Fibroblast of peridontal ligament (primary cell): ENCODE measurements at regions not wholly inside any gene's neighbourhood (a gene's known extent, or its start where the extent isn't known, plus 50 kb on each side); places are given as distances from the start of the nearest gene placed in this dataset.

Experiments used
- DNase-seq: peaks from one replicate; pipeline ENCODE4 v3.0.0-alpha.2; 2010; ENCODE audit errors: extremely low read depth

DNA sequence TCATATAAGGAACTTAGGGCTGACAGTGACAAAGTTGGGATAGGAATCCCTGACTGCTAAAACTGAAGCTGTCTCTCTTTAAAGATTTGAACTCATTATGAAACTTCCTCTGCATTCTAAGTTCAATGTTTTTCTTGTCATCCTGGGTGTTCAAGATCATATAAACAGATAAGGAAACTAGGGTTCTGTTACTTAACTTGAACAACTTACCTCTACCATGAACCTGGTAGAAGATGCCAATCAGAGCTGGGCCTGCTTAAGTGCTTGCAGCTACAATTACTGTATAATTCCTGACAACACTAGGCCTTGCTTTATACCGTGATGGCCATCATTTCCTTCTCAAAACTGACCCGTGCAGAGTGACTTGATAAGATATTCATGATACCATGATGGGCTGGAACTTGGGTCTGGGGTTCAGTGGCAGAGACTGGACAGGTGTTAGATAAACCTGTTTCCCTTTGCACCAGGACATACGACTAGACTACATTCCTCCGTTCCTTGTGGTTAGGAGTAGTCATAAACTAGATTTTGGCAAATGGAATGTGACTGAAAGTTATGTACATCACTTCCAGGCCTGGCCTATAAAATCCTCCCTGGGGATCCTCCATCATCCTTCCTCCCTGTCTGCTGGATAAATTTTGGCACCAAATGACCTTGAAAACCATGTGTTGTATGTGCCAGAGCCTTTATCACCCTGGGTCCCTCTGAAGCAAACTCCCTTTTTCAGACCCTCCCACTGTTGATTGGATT, 172.2 kb upstream of the PRICKLE1 start:
- DNase-seq, result no peak

DNA sequence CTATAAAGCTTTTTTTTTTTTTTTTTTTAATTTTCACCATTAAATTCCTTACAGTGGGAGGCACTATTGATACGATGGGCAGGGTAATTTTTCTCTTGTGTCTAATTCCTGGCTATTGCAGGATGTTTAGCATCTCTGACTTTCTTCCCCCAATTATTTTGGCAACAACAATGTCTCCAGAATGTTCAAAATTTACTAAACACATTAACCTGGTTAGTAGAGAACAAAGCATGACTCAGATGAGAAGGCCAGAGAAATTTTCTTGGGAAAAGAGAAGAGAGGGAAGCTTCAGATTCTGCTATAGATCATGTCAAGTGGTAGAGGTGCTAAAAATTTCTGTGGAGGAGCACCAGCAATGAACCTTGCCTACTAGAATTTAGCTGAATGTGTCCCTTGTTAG, 171.5 kb upstream of the PRICKLE1 start:
- DNase-seq, result no peak

DNA sequence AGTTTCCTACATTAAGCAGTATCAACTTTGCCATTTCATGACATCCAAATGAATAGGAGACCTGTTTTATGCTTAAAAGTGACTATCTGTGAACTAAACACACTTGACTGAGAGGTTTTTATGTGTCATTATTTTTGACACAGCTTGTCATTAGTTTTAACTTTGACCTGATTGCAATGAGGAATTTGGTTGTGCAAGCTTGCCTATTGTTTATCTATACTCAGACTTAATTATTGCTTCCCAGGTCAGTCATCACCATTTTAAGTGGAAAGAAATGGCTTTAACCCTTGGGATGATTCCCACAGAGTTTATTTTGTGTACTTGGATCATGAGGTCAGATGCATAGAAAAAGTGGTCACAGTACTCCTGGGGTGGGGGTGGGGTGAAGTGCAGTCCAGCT, 171.0 kb upstream of the PRICKLE1 start:
- DNase-seq, result no peak

DNA sequence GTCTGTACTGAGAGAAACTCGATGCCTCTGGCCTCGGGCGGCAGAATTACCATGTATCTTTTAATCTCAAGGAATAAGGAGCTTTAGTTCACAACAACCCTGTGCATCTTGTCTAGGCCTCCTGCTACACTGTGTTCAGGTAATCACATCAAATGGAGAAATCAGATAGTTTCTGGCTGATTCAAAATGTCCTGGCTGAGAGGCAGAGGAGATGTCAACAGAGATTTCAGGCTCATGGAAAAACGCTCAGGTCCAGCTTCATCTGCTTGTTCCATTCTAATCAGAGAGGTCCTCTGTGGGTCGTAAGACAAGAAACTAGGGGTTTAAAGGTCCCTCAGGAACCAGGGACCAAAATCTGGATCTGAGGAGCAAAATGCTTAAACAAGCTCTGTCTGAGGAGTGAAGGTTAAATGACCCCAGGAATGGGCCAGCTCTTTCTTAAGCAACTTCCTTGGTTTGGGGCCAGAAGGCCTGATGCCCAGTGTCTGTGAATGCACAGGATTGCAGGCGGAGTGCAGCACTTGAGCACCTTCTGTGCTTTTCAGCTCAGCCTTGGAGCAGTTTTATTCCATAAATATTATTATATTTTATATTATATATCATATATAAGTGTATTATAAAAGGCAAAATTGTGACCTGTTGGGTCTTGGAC, 170.2 kb upstream of the PRICKLE1 start:
- peak; percentile 67 for DNase-seq

DNA sequence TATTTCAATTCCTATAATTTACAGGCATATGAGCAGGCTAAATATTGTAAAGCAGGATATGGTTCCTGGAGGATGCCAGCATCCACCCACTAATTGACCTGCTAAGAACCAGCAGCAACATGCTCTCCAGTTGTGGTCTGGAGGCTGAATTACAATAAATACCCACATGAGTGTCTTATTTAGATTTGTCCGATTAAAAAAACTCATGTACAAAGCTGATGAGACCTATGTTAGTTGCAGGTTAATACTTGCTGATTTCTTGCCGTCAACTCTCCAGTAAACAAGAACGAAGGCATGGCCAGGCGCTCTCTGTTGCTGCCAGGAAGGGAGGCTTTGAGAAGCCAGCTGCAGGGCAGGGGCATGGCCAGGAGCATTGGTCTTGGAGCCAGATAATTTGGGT, 169.3 kb upstream of the PRICKLE1 start:
- no peak for DNase-seq

DNA sequence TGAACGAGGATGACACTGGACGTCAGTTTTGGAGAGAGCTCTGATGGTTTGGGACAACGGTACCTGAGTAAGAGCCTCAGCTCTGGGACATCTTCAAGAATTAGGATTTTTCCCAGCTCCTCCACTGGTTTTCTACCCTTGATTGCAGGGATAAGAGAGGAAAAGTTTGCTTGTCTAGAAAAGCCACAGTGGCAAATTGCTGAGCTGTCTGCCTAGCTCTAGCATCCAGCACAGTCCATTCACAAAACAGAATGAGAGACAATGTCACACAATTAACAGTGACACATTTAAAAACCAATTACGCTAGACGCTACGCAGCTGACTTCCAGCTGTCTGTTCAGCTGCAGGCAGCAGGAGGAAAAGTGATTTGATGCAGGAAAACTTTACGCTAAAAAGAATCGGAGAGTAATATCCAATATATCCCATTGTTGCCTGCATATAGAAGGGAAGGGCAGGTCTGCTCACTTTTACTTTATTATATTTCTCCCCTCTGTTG, 168.1 kb upstream of the PRICKLE1 start:
- DNase-seq, result no peak

DNA sequence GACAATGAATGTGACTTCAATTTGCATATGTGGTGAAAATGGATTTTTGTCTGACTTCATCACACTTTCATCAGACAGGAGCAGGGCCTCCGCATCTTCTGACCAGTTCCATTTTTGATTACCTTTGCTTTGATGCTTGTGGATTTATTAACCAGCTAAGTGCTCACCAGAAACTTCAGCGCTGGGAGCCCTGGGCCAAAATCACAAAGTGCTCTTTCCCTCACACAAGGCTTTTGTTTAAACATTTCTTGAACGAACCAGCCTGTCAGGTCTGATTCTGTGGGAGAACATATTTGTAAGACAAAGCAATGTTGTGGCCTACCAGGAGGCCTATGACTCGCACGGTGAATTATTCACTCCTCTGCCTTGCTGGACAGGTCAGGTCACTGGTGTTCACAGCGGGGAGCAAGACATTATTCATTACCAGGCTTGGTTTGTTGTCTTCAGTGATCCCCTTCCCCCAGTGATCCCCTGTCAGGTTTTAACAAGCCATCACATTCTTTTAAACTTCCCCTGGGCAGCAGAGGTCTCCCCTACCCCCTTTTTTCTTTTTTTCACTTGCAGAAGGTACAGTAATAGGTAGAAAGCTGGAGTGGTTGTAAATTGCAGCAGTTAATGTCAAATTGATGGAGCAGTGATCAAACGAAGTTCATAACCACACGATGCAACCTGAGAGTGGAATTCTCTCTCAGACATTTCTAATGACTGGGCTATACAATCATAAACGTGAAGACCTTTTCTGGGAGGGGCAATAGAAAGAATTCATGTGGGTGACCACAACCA, 167.5 kb upstream of the PRICKLE1 start:
- DNase-seq, result peak; percentile 48

DNA sequence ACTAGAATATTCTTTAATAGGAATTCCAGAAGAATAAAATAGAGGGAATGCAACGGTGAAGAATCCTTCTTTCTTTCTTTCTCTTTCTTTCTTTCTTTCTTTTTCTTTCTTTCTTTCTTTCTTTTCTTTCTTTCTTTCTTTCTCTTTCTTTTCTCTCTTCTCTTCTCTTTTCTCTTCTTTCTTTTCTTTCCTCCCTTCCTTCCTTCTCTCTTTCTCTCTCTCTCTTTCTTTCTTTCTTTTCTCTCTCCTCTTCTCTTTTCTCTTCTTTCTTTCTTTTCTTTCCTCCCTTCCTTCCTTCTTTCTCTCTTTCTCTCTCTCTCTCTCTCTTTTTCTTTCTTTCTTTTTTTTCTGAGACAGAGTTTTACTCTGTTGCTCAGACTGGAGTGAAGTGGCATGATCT, 160.8 kb upstream of the PRICKLE1 start:
- no peak for DNase-seq

DNA sequence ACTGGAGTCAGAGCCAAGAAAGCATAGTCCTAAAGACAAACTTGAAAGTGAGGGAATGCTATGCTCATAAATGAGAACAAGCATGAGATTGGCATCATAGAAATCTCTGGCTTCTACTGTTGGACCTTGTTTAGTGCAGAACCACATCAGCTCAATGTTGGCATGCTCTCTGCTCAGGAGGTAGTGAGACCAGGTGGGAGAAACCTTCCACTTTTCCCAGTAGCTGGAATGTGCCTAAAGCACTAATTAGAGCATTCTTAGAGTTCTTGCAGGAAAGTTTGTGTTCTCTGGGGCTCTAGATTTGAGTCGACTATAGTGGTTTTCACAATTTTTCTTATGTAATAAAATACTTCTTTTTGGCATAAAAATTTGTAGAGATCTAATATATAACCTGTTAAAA, 159.7 kb upstream of the PRICKLE1 start:
- no peak for DNase-seq

DNA sequence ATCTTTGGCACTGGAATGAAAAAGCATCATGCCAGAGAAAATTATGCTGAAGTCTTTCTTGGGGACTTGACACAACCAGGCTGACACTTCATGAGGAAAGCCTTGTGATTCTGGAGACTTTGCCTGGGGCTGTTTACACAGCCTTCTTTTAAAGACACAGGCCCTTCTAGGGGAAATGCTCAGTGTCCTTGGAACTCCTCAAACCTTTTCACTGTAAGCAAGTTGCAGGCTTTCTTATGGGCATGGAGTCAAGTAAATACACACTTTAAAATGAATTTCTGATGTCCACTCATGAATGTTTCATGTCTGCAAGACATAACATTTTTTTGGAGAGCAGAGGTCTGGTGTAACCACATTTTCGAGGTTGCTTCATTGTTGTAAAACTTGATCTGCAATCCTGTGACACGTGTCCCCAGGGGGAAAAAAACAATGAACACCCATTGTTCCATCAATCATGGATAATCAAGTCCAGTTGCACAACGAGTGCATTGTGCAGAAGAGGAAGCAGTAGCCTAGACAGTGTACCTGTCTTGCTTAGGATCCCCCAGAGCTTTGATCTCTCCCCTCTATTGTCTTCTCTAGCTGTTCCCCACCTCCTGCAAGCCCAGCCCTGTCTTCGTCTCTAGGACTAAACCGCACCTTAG, 155.1 kb upstream of the PRICKLE1 start:
- peak; percentile 36 for DNase-seq

DNA sequence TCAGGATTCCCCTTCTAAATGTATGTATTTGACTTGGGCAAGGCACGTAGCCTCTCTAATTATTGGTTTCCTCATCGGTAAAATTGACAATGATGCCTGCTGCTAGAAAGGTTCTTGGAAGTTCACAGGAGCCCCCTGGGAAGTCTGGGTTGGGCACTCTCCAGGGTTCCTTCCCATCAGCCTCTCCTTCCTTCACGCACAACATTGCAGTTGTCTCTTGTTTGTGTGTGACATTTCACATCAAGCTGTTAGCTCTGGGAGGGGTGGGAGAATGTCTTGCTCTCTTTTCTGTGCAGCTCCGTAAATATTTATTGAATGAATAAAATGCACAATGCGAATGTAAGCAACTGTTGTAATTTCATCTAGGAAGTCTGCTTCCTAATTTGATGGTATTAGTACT, 153.2 kb upstream of the PRICKLE1 start:
- no peak for DNase-seq

DNA sequence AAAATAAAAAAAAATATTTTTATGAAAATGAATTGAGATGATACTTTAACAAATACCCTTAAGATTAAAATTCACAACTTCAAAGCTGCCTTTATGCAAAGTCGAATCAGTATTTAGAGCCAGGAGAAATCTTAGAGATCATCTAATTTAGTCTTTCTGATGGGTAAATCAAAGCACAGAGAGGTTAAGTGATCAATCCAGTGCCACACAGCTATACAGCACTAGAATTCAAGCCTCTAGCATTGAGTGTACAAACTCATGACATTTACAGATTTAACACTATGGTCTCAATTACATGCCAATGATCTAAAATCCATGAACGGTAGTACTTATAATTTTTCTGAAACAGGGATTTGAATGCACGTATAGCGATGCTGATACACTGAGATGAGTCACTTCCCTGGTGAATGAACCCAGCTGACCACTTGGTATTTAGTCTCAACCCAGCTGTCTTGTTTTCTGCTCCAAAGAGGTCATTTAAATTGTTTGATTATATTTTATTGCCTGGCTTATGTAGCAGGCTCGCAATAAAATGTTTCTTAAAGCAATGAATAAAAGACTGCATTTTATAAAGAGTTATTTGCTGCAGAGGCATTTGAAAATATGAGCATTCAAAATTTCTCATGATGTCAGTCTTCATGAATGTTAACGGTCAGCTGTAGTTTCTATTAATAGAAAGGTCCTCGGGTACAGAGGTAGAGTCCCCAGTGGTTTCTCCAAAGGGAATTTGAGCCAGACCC, 152.4 kb upstream of the PRICKLE1 start:
- peak; percentile 55 for DNase-seq

DNA sequence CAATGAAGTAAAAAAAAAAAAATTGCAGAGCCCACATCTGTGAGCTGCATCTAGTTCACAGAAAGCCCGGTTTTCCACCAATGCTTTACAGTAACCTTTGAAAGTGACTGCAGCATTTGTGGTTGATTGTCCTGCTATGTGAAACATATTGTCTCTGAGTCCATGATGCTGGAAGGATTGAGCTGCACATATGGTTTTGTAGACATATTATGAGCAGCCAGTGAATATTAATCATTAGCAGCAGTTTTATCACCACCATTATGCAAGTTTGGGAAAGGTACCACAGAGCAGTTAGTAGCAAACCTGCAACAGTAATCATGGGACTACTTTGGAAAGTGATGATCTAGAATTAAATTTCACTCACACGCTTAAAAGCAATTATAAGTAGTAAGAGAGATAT, 151.5 kb upstream of the PRICKLE1 start:
- no peak for DNase-seq

DNA sequence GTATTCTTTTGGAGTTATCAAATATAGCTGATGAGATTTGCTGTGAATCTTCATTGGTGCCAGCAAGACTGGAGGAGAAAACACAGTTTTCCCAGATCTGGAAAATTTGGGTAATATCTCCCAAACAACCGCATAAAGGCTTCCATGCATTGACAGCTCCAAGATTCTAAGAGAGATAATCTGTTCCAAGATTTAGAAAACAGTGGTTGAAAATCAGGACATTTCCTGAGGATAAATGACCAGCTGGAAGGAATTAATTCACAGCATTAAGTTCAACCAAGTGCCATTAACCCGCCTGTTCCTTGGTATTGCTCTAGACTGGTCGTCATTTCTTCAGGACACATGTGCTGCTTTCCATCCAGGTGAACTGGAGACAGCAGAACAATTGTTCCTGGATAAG, 147.9 kb upstream of the PRICKLE1 start:
- DNase-seq, result no peak

DNA sequence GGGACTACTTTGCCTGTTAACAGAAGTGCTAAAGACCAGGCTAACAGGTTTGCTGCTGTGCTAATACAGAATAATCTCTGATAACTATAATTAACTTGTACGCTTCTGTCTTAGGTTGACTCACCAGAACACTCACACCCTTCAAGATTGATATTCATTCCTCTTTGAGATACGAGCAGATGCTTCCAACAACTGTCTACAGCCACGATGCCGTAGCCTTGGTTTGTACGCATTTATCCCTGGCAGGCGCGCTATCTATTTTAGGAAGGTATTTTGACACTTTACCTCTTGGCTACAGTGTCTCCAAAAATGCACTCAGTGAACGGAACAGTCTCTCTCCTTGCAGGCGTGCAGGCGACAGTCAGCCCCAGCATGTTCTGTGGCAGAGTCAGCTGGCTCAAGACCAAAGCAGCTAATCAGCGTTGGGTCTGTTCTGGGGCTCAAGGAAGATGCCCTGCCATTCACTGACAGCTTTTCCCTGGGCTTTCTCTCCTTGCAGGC, 146.4 kb upstream of the PRICKLE1 start:
- DNase-seq, result no peak

DNA sequence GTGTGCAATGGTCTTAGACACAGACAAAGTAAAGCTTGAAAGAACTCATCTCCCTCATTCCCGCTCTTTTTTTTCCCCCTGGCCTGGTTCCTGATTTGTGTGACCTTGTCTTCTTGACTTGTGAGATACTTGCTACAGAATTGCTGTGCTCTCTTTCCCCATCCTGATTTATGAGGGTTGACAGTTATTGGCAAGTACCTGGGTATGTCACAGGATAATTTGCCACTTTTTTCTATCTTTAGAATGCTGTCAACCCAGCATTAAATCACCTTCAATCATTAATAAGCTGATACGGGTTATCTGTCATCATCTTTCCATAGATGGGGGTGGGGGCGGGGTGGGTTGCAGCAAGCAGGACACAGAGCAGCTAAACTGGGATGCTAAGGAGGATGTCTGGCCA, 144.4 kb upstream of the PRICKLE1 start:
- no peak for DNase-seq

DNA sequence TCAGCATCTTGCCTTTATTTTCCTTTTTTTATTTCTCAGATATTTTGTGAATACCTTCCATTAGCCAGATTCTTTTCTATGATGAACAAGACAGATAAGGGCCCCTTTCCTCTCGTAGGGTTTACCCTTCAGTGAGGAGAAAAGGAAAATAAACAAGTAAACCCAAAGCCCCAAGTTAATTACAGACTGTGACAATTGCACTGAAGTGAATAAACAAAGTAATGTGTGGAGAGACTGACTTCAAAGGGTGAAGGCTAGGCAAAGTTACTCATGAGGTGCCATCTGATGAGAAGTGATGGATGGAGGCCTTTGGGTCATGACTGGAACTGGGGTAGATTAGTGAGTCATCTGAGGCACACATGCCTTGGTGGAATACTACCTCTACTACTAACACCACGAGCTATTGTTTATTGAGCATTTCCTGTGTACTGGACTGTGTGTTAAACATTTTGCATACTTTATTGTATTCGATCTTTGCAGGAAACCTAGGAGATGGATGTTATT, 143.4 kb upstream of the PRICKLE1 start:
- no peak for DNase-seq

DNA sequence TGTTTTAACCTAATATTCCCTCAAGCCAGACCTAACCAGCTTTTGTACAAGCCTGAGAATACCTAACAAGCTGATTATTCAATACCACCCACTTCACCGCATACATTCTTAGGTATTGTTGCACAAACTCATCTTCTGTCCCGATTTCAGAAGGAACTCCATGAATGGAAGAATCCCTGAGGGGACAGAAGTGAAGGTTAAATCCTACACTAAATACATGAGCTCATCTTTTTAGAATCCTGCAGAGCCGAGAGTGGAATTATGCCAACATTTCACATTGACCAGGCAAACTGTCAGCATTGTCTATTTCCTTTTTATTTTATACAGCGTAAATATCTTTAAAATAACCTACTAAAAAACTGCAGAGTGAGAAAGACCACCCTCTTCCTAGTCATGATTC, 140.7 kb upstream of the PRICKLE1 start:
- no peak for DNase-seq

DNA sequence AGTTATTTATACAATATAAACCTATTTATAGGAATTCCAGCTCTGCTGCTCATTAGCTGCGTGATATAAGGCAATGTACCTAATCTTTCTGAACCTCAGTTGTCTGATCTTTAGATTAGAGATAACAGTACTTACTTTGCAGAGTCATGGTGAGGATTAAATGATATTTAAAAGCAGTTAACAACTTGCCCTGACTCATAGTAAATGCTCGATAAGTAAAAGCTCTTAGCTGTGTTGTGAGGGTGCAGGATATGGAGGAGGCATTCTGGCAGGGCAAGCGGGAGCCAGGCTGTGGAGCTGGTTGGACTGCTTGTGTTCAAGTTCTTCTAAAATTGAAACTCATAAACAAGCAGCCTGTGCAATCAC, 140.0 kb upstream of the PRICKLE1 start:
- DNase-seq, result no peak

DNA sequence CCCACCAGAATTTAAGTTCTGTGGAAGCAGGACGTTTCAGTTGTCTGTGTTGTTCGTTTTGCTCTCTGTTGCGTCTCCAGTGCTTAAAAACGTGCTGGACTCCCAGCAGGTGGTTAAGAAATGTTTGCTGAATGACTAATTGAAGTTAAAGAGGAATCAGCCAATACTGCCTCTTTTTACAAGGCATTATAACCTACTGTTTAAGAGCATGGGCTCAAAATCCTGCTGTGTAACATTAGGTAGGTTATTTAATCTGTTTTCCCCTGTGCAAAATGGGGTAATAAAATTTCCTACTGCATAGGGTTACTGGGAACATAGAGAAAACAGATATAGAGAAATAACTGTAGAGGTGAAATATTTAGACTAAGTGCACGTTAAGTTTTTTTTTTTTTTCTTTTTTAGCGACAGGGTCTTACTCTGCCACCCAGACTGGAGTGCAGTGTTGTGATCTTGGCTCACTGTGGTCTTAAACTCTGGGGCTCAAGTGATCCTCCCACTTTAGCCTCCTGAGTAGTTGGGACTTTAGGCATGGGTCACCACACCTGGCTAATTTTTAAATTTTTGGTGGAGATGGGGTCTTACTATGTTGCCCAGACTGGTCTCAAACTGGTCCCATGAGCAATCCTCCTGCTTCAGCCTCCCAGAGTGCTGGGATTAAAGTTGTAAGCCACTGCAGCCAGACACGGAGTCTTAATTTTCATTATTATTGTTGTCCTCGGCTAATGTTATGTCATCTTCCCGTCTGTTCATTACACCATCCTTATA, 139.4 kb upstream of the PRICKLE1 start:
- no peak for DNase-seq
